Progenitor cell of endocrine pancreas (in vitro differentiated cells): ENCODE measurements at regions not wholly inside any gene's neighbourhood (a gene's known extent, or its start where the extent isn't known, plus 50 kb on each side); places are given as distances from the start of the nearest gene placed in this dataset.

Experiments used
- DNase-seq: peaks from one replicate; pipeline ENCODE4 v3.0.0; 2021; ENCODE audit warnings: low spot score; ENCODE audit not compliant: unreplicated experiment
- H3K27ac Mint-ChIP-seq: 2 replicates; pipeline ENCODE4 v1.8.0; 2021; ENCODE audit warnings: mild to moderate bottlenecking, moderate library complexity, mixed read lengths
- H3K27me3 Mint-ChIP-seq: 2 replicates; pipeline ENCODE4 v1.8.0; 2021; ENCODE audit warnings: mixed read lengths
- H3K36me3 Mint-ChIP-seq: 2 replicates; pipeline ENCODE4 v1.8.0; 2022; ENCODE audit warnings: mixed read lengths; ENCODE audit not compliant: insufficient read depth
- H3K4me1 Mint-ChIP-seq: 2 replicates; pipeline ENCODE4 v1.8.0; 2021; ENCODE audit warnings: low read depth, mixed read lengths
- H3K4me3 Mint-ChIP-seq: 2 replicates; pipeline ENCODE4 v1.8.0; 2021; ENCODE audit warnings: low read depth, mild to moderate bottlenecking, moderate library complexity, mixed read lengths
- H3K9me3 Mint-ChIP-seq: 2 replicates; pipeline ENCODE4 v1.8.0; 2021; ENCODE audit warnings: low read depth, mixed read lengths
- TF ChIP-seq, protein P1 (sequence below): fragments of 200-600 bp; sonication (generic); IDR thresholded peaks from one replicate; pipeline ENCODE4 v1.5.0; 2021; ENCODE audit warnings: antibody characterized with exemption, mild to moderate bottlenecking; ENCODE audit not compliant: unreplicated experiment

DNA sequence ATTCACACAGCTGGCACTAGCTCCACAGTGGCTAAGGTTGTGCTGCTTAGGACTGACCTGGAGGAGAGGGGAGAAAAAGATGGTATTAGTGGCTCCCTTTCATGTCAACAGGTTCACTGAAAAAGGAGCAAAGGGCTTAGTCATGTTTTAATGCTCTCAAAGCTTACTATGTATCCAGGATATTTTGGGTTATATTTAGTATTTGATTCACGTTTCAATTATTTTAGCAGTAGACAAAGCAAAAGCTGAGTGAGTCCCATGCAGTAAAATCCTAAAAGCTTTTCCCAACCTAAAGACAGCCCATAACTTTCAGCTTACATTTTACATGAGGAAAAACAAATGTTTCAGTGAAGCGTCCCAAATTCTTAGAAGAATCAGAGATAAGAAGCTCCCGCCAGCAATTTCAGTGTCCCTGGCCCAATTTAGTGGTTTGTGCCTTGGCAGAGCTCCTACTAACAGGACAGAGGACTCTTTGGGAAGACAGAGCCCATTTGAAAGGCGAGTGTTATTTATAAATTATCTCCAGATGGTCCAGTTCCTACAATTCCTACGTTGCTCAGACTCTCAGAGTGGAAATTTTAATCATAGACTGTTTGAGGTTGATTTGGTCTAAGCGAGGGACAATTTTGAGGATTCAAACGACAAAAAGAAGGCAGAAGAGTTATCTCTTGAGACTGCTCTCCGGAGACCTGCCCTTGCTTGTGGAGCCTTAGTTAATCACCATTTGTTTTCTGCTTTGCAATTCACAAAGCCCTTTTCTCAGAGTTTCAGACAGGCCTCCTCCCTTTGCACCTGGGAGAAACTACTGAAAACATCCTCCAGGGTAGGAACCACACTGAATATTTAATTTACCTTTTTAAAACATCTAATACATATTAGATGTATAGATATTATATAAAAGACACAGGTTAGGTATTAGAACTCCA, 225.0 kb upstream of the ANKRD55 start:
- no peaks in the 10 kb centered on the region for H3K36me3 Mint-ChIP-seq
- H3K27ac Mint-ChIP-seq, result no peak overlapping the region
- no peaks in the 10 kb centered on the region for H3K9me3 Mint-ChIP-seq
- TF ChIP-seq, protein P1, sequence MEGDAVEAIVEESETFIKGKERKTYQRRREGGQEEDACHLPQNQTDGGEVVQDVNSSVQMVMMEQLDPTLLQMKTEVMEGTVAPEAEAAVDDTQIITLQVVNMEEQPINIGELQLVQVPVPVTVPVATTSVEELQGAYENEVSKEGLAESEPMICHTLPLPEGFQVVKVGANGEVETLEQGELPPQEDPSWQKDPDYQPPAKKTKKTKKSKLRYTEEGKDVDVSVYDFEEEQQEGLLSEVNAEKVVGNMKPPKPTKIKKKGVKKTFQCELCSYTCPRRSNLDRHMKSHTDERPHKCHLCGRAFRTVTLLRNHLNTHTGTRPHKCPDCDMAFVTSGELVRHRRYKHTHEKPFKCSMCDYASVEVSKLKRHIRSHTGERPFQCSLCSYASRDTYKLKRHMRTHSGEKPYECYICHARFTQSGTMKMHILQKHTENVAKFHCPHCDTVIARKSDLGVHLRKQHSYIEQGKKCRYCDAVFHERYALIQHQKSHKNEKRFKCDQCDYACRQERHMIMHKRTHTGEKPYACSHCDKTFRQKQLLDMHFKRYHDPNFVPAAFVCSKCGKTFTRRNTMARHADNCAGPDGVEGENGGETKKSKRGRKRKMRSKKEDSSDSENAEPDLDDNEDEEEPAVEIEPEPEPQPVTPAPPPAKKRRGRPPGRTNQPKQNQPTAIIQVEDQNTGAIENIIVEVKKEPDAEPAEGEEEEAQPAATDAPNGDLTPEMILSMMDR, result no peak
- H3K4me3 Mint-ChIP-seq, result no peak overlapping the region
- no peak for DNase-seq
- H3K4me1 Mint-ChIP-seq, result peaks cover 8% of the 10 kb centered on the region
- H3K27me3 Mint-ChIP-seq, result peaks cover 26% of the 10 kb centered on the region

DNA sequence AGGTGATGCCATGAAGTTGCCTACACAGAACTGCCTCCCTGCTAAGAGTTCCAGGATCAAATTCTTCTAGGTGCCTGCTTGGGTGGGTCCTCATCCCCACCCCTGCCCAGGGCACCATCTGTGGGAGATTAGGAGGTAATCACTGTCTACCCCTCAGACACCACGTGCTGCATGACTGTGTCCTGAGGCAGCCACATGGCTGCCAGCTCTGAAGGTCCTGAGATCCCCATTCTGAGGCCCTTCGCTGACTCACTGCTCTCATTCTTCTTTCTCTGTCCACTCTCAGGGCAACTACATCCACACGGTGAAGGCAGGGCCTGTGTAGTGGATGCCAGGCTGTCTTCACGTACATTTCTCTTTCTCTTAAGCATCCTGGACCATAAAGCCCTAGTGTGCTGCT, 222.9 kb upstream of the ANKRD55 start:
- H3K9me3 Mint-ChIP-seq, result no peaks in the 10 kb centered on the region

DNA sequence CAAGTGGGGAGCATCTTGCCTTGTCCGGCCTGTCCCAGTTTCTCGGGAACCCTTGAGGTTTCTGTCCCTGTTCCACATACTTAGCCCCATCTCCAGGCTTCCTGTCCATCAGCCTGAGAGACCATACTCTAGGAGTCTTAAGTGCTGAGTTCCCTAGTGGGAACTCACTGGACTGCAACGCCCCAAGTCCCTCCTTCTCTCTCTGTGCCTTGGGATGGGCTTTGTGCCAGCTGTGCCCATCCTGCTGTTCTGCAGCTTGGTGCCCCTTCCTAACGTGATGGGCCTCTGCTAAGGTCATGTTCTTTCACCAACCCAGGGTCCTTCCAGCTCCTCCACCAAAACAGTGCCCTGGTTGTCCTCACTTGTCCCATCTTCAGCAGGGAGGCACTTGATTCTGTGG, 222.3 kb upstream of the ANKRD55 start:
- Mint-ChIP-seq H3K4me1 (peaks cover 2% of the 10 kb centered on the region), H3K9me3 (no peaks in the 10 kb centered on the region), H3K36me3 (no peaks in the 10 kb centered on the region), H3K27ac (no peak overlapping the region), H3K4me3 (no peak overlapping the region), H3K27me3 (peaks cover 21% of the 10 kb centered on the region)
- TF ChIP-seq, protein P1, result no peak
- DNase-seq, result no peak

More for the DNA sequence above, 222.9 kb upstream of the ANKRD55 start:
- H3K27me3 Mint-ChIP-seq, result peaks cover 26% of the 10 kb centered on the region
- no peak overlapping the region for H3K27ac Mint-ChIP-seq
- no peaks in the 10 kb centered on the region for H3K36me3 Mint-ChIP-seq
- TF ChIP-seq, protein P1, result no peak
- H3K4me3 Mint-ChIP-seq, result no peak overlapping the region
- H3K4me1 Mint-ChIP-seq, result peaks cover 8% of the 10 kb centered on the region
- DNase-seq, result no peak

DNA sequence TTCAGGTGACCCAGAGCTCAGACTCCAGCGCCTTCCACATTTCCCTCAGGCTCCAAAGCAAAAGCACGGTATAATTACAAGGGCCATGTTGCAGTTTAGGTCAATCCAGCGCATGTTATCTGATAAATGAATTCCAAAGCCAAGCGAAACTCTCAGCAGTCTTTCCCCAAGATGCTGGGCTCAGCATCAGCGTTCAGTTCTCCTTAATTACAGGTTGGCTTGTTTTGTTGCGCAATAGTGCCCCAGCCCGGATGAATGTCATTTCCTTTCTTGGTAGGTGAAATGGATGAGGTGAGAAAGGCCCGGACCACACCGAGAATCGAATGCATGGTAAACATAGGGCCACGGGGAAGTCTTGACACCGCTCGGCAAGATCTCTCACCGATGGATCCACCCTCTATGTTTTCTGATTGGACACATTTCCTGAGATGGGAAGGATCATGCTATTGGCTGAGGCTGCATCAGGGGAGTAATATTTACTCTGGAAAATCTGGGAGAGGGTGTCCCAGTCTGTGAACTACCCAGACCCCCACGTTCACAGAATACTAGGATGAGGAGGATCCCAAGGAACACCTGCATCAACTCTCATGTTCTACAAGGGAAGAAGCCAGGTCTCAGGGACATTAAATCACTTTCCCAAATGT, 221.2 kb upstream of the ANKRD55 start:
- H3K36me3 Mint-ChIP-seq, result no peaks in the 10 kb centered on the region
- H3K27ac Mint-ChIP-seq, result no peak overlapping the region
- H3K4me1 Mint-ChIP-seq, result no peaks in the 10 kb centered on the region
- no peak for DNase-seq
- H3K9me3 Mint-ChIP-seq, result no peaks in the 10 kb centered on the region
- TF ChIP-seq, protein P1, result no peak
- H3K27me3 Mint-ChIP-seq, result peaks cover 25% of the 10 kb centered on the region
- H3K4me3 Mint-ChIP-seq, result no peak overlapping the region

DNA sequence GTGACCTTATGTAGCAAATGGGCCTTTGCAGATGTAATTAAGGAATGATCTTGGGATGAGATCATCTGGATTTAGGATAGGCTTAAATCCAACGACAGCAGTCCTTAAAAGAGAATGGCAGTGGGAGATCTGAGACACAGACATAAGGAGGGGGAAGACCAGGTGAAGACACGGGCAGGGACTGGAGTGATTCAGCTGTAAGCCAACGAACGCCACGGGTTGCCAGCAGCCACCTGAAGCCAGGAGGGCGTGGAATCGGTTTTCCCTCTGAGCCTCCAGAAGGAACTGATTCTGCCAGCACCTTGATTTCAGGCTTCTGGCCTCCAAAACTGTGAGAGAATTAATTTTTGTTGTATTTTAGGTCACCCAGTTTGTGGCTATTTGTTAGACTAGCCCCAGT, 218.6 kb upstream of the ANKRD55 start:
- Mint-ChIP-seq H3K36me3 (no peaks in the 10 kb centered on the region), H3K27me3 (peaks cover 28% of the 10 kb centered on the region), H3K9me3 (no peaks in the 10 kb centered on the region), H3K4me1 (no peaks in the 10 kb centered on the region), H3K4me3 (no peak overlapping the region), H3K27ac (no peak overlapping the region)
- DNase-seq, result no peak
- TF ChIP-seq, protein P1, result no peak
